GM19239 (cell line): ENCODE measurements at regions not wholly inside any gene's neighbourhood (a gene's known extent, or its start where the extent isn't known, plus 50 kb on each side); places are given as distances from the start of the nearest gene placed in this dataset.
"Not testable (repeated sequence)": the region's sequence is repeated elsewhere in the genome, so short reads cannot be mapped to it uniquely, and the experiment has no call there.

ENCODE experiments used
- DNase-seq: peaks from one replicate; pipeline ENCODE4 v3.0.0; 2011; ENCODE audit warnings: low spot score; ENCODE audit not compliant: insufficient read length
- FAIRE-seq: peaks from 2 replicates; lab custom pipeline; 2011; peaks lifted over from hg19 to GRCh38; lab: Jason Lieb, UNC

- FAIRE-seq = no peak
- DNase-seq = no peak
Measured at GRCh38 chr1:30137001-30137400, 586.4 kb downstream of the MATN1 start.

DNA sequence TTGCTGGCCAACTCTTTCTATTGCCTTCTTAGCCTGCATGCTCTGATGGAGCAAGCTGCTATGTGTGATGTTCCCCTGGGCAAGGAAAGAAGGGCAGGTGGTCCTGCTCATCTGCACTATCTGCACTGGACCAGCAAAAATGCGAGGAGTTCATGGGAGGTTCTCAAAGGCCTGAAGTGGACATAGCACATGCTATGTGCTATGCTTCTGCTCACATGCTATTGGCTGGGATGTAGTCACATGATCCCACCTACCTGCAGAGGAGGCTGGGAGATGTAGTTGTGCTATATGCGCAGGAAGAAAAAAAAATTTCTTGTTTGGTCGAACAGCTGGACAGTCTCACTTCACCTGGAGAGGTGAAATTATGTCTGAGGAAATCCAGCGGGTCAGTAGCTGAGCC lies 587.7 kb downstream of the MATN1 start:
- DNase-seq (no peak), FAIRE-seq (no peak)

DNA sequence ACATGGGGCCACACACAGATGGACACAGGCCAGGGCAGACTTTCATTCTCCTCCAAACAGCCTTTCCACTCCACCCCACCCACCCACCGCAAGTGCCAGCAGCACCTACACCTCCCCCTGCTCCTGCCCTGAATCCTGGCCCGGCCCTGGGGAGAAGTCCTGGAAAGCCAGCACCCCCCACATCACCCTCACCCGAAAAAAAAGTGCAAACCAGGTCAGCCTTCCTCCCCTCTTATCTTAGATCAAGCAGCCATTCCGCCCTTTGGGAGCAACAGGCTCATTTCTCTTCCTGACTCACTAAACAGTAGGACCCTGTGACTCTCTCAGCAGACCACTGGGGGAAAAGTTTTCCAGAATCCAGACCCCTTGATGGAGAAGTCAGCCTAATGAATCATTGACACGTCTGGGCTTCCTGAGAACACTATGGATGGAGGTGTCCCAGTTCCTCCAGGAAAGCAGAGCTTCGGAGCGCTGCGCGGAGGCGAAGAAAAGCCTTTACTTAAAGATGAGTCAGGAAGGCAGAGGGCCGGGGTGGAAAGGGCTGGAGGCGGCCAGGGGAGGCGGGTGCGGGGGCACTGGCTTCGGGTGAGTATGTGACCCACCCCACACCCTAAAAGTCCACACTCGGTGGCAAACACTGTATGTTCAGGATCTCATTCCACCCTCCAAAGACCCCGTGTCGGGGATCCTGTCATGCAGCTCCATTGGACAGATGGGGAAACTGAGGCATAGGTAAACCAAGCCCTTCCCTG lies 588.7 kb downstream of the MATN1 start:
- DNase-seq (no peak), FAIRE-seq (no peak)

- FAIRE-seq = no peak
- DNase-seq = no peak
Measured at GRCh38 chr1:30133414-30134055, 589.9 kb downstream of the MATN1 start.

GRCh38 chr1:30132602-30133286 lies 590.6 kb downstream of the MATN1 start:
- DNase-seq = no peak
- FAIRE-seq = no peak

- FAIRE-seq, DNase-seq: not testable (repeated sequence)
Measured at GRCh38 chr1:30130566-30130965, 592.8 kb downstream of the MATN1 start.

DNA sequence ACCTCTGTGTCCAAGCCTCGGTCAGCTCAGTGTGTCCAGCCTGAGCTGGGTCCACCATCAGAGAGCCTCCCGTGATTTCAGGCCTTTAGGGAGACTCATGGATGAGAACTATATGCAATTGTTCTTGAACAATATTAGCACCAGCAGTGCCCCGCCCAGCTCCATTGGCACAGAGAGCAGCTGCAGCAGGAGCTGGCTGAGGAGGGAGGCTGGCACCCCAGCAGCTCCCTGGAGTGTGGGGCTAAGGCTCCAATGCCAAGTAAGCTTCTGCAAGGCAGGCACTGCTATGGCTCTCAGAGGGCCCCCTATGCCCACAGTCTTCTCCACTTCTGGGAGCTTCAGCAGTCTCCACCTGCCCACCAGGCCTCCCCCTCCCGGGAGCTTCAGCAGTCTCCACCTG lies 593.3 kb downstream of the MATN1 start:
- DNase-seq = no peak
- FAIRE-seq = no peak

DNA sequence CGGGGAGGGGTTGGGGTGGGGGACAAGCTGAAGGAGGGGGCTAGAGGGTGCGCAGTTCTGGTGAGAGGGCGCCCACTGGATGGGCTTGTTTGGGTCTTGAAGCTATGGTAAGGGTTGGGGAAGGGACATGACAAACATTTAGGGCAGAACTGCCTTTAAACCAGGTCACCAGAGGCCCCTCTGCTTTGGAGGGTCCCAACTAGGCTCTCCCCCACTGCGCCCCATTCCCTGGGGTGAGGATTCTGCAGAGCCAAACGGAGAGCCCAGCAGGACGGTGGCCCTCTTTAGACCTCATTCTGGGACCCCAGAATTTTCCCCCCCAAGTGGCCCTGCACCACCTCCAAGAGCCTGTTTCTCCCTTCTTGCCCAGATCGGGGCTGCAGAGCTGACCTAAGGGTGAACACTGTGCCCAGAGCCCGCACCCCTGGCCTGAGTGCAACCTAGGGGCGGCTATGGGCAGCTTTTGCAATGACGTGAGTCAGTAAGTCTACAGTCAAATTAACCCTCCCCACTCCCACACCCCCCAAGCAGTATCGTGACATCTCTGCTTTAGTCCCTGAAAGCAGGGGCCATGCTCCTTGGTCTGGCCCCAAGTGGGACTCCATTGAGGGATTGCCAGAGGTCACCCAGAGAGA lies 593.8 kb downstream of the MATN1 start:
- DNase-seq (no peak), FAIRE-seq (no peak)

GRCh38 chr1:30129001-30129408 lies 594.4 kb downstream of the MATN1 start:
- DNase-seq (no peak), FAIRE-seq (no peak)

DNA sequence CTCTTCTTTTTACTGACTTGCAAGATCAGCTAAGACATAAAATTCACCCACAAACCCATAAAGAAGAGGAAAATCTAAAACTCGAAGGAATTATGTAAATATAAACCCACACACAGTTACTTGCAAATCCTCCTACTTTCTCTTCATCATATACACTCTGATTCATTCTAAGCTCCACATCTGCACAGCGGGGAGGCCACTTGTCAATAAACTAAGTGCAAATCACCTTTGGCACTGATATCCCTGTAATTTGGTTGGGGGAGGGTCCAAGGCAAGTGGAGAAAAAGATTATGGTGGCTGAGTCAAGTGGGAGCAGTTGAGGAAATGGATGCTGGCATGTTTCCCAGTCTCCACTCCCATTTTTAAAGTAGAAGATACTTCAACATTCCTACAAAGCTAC lies 596.5 kb downstream of the MATN1 start:
- FAIRE-seq (no peak), DNase-seq (no peak)

DNA sequence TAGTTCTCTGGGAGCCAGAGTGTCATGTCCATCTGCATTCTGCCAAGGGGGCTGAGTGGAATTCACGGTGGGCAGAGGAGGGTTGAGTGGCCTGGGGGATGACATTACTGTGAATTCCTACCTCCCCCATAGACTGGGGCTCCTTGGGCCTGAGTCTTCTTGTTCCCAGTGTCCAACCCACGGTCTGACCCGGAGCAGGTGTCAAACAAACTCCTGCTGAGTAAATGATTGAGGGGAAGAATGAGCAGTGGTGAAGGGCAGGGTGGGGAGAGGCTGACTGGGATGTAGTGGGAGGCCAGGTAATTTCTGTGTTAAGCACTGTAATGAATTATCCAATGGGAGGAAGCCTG lies 597.6 kb downstream of the MATN1 start:
- FAIRE-seq = no peak
- no peak for DNase-seq

DNA sequence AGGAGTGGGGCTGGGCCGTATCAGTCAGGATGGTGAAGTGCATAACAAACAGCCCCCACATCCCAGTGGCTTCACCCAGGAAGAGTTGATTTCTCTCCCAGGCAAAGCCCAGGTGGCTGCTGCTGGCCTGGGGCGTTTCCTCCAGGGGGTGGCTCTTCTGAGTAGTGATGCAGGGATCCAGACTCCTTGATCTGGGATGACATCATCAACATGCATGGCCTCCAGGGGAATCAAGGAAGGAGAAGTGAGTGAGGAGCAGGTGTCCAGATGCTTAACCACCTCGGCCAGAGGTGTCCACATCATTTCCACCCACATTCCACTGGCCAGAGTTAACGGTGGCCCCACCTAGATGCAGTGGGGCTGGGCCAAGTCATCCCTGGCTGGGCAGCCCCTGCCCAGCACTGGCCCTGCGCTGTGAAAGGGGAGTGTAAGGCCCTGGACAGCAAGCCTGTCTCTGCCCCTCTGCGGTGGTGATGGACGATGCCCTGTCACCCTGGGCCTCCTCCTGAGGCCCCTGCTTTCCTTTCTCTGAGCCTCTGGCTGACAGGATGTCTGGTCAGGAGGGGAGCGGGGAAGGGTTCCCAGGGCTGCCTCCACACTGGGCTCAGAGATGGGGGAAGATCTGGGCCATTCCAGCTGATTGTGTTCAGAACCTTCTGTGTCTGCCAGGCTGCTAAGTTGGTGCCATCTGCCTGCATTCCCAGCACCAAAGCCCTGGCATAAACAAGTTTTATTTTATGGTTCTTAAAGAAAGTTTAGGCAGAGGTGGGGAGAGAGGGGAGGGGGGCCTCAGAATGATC lies 598.2 kb downstream of the MATN1 start:
- FAIRE-seq = no peak
- no peak for DNase-seq

GRCh38 chr1:30123896-30124295 lies 599.5 kb downstream of the MATN1 start:
- DNase-seq (no peak), FAIRE-seq (no peak)

- FAIRE-seq (no peak), DNase-seq (no peak)
Measured at GRCh38 chr1:30123036-30123435, 600.3 kb downstream of the MATN1 start.

GRCh38 chr1:30120245-30121000 lies 603.0 kb downstream of the MATN1 start:
- DNase-seq (no peak), FAIRE-seq (no peak)

DNA sequence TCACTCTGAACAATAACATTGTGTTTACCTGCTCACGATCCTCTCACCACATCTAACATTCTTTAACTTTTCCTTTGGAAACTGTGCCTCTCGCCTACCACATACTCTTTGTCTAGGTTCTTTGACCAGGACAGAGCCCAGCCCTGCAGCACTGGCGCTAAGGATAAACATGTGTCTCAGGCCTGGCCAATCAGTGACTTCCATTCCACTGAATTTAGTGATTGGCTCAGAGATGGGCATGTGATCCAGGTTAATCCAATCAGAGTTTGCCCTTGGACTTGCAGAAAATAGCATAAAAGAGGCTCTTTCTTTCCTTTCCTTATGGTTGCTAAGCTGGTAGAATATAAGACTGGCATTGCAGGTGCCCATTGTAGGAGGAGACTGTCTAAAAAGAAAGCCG lies 605.7 kb downstream of the MATN1 start:
- DNase-seq (no peak), FAIRE-seq (no peak)

DNA sequence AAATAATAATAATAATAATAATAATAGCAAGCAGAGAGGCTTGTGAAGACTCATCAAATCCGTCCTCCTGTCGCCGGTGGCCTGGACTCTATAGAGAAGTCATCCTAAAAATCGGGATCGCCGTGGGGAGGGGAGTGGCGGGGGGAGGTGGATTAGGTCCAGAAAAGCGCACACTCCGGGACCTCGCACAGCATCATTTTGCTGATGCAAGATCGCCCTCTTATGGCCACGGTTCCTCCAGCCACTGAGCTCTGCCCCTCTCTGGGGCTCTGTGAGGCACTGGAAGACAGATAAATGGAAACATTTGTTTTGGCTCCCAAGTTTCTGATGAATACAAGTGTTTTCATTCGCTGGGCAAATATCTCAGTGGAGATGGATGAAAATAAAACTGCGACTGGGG lies 612.0 kb downstream of the MATN1 start:
- no peak for FAIRE-seq
- DNase-seq = no peak

DNA sequence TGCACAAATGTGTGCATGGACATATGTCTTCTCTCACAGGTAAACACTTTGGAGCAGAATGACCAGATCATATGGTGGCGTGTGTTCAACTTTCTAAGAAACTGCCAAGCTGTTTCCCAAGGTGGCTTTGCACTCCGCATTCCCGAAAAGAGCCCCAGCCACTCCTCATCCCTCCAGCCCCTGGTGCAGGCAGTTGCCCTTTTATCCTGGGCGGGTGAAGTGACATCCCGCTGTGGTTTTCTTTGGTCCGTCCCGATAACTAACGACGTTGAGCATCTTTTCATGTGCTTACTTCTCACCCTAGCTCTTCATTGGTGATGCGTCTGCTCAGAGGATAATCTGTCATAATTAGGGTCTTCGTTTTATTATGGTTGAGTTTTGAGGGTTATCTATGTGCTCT lies 612.5 kb downstream of the MATN1 start:
- FAIRE-seq = no peak

GRCh38 chr1:30109853-30110252 lies 613.5 kb downstream of the MATN1 start:
- FAIRE-seq (no peak), DNase-seq (no peak)

More for the DNA sequence above, 612.5 kb downstream of the MATN1 start:
- DNase-seq = no peak

GRCh38 chr1:30108186-30108585 lies 615.2 kb downstream of the MATN1 start:
- FAIRE-seq (no peak), DNase-seq (no peak)
